HG02623 (cell line): ENCODE measurements at regions not wholly inside any gene's neighbourhood (a gene's known extent, or its start where the extent isn't known, plus 50 kb on each side); places are given as distances from the start of the nearest gene placed in this dataset.
"Not testable (repeated sequence)": the region's sequence is repeated elsewhere in the genome, so short reads cannot be mapped to it uniquely, and the experiment has no call there.

Experiments
- ATAC-seq: cut with Tn5 transposase; IDR thresholded peaks from one replicate; pipeline ENCODE4 v1.9.1; 2021; ENCODE audit warnings: moderate library complexity; ENCODE audit not compliant: unreplicated experiment

GRCh38 chr13:44785401-44785800, 203.9 kb downstream of the NUFIP1 start:
- ATAC-seq = no peak

GRCh38 chr13:44784708-44785080, 204.6 kb downstream of the NUFIP1 start:
- no peak for ATAC-seq

GRCh38 chr13:44783994-44784707, 205.1 kb downstream of the NUFIP1 start:
- ATAC-seq = no peak

- ATAC-seq = no peak
These were observed 204.6 kb upstream of the TSC22D1 start for GRCh38 chr13:44780591-44781280.

GRCh38 chr13:44778761-44779484, 202.8 kb upstream of the TSC22D1 start:
- no peak for ATAC-seq

GRCh38 chr13:44775290-44775689, 199.2 kb upstream of the TSC22D1 start:
- ATAC-seq = not testable (repeated sequence)

- ATAC-seq = no peak
These were observed 194.8 kb upstream of the TSC22D1 start for GRCh38 chr13:44770951-44771350.

- no peak for ATAC-seq
These were observed 193.6 kb upstream of the TSC22D1 start for GRCh38 chr13:44769686-44770085.

- no peak for ATAC-seq
These were observed 192.8 kb upstream of the TSC22D1 start for GRCh38 chr13:44768775-44769581.

GRCh38 chr13:44768239-44768638, 192.1 kb upstream of the TSC22D1 start:
- no peak for ATAC-seq

GRCh38 chr13:44765001-44765471, 188.9 kb upstream of the TSC22D1 start:
- no peak for ATAC-seq

- no peak for ATAC-seq
These were observed 188.2 kb upstream of the TSC22D1 start for GRCh38 chr13:44764302-44764692.

- ATAC-seq = no peak
These were observed 187.6 kb upstream of the TSC22D1 start for GRCh38 chr13:44763615-44764301.

- ATAC-seq = no peak
These were observed 186.8 kb upstream of the TSC22D1 start for GRCh38 chr13:44762911-44763310.

- ATAC-seq = no peak
These were observed 184.3 kb upstream of the TSC22D1 start for GRCh38 chr13:44760434-44760833.

- no peak for ATAC-seq
These were observed 183.5 kb upstream of the TSC22D1 start for GRCh38 chr13:44759384-44760360.

GRCh38 chr13:44758630-44759383, 182.7 kb upstream of the TSC22D1 start:
- no peak for ATAC-seq

GRCh38 chr13:44757671-44758070, 181.5 kb upstream of the TSC22D1 start:
- no peak for ATAC-seq
